ENCODE measurements at regions not wholly inside any gene's neighbourhood (a gene's known extent, or its start where the extent isn't known, plus 50 kb on each side); places are given as distances from the start of the nearest gene placed in this dataset.

GRCh38 chr20:57030611-57031600, 235.5 kb downstream of the BMP7 start:
- TF ChIP-seq ZFX (IDR thresholded peaks at IDR 0.05; ENCODE audit: borderline replicate concordance) (no peak), CTCF (IDR thresholded peaks at IDR 0.05) (no peak)
- H3K27ac ChIP-seq = no peak overlapping the region

GRCh38 chr20:57031867-57032355, 234.5 kb downstream of the BMP7 start:
- H3K27ac ChIP-seq = no peak overlapping the region
- no peak for TF ChIP-seq ZFX (IDR thresholded peaks at IDR 0.05; ENCODE audit: borderline replicate concordance)
- TF ChIP-seq CTCF (IDR thresholded peaks at IDR 0.05) = no peak

- H3K27ac ChIP-seq = no peak overlapping the region
- TF ChIP-seq ZFX (IDR thresholded peaks at IDR 0.05; ENCODE audit: borderline replicate concordance) (no peak), CTCF (IDR thresholded peaks at IDR 0.05) (no peak)
Observed at GRCh38 chr20:57032847-57033246, 233.6 kb downstream of the BMP7 start.

- TF ChIP-seq CTCF (IDR thresholded peaks at IDR 0.05) = no peak
- no peak for TF ChIP-seq ZFX (IDR thresholded peaks at IDR 0.05; ENCODE audit: borderline replicate concordance)
- no peak overlapping the region for H3K27ac ChIP-seq
Observed at GRCh38 chr20:57034001-57034400, 232.4 kb downstream of the BMP7 start.

- TF ChIP-seq CTCF (IDR thresholded peaks at IDR 0.05) (no peak), ZFX (IDR thresholded peaks at IDR 0.05; ENCODE audit: borderline replicate concordance) (no peak)
Observed at GRCh38 chr20:57037689-57038088, 228.8 kb downstream of the BMP7 start.

GRCh38 chr20:57038608-57039440, 227.6 kb downstream of the BMP7 start:
- no peak for TF ChIP-seq CTCF (IDR thresholded peaks at IDR 0.05)
- TF ChIP-seq ZFX (IDR thresholded peaks at IDR 0.05; ENCODE audit: borderline replicate concordance) = no peak
- no peak overlapping the region for H3K27ac ChIP-seq

More at GRCh38 chr20:57037689-57038088, 228.8 kb downstream of the BMP7 start:
- H3K27ac ChIP-seq = no peak overlapping the region

Data from 22Rv1 (cell line).